ENCODE measurements at regions not wholly inside any gene's neighbourhood (a gene's known extent, or its start where the extent isn't known, plus 50 kb on each side); places are given as distances from the start of the nearest gene placed in this dataset.

DNA sequence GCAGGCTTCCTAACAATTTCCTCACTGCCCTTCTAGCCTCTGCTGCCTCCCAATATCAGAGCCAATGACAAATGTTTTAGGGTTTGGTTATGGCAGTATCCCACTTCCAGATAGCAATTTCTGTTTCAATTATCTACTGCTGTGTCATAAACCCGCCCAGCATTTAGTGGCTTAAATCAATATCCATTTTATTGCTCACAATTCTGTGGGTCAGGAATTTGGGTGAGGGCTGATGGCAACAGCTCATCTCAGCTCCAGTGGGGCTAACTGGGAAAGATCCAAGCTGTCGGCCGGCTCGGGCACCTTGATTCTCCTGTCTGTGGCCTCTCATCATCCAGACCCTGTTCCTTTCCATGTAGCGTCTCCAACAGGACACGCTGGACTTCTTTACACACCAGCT, 85.3 kb upstream of the GOLGA8J start:
- Histone ChIP-seq H3K27me3 (ENCODE audit: insufficient read depth, low read depth) (no peaks in the 10 kb centered on the region), H3K9me3 (ENCODE audit: insufficient read depth, low read depth) (no peaks in the 10 kb centered on the region), H2AFZ (no peak overlapping the region), H3F3A (ENCODE audit: insufficient read depth, low read depth) (no peaks in the 10 kb centered on the region), H3K9me2 (ENCODE audit: insufficient read depth) (no peaks in the 10 kb centered on the region), H3K36me3 (ENCODE audit: low read depth) (no peaks in the 10 kb centered on the region), H3K27ac (no peak overlapping the region), H4K20me1 (ENCODE audit: insufficient read depth) (no peaks in the 10 kb centered on the region), H3K4me1 (replicated peaks; ENCODE audit: insufficient read depth) (no peaks in the 10 kb centered on the region), H3K79me2 (ENCODE audit: low read depth) (no peaks in the 10 kb centered on the region), H3K4me3 (no peak overlapping the region), H3K4me2 (no peak overlapping the region)
- intact Hi-C loops (cut with micrococcal nuclease; ENCODE audit: unreplicated experiment), result no loop called here
- no peak for DNase-seq
- TF ChIP-seq CTCF (conservative IDR thresholded peaks at IDR 0.05) (no peak), EZH2 (IDR thresholded peaks at IDR 0.05; ENCODE audit: low read depth) (no peak)
- no TSS peak for BruUV-seq (replicated peaks)
- CTCF ChIA-PET, result no interaction called here
- POLR2A ChIA-PET (ENCODE audit: unreplicated experiment), result no interaction called here

DNA sequence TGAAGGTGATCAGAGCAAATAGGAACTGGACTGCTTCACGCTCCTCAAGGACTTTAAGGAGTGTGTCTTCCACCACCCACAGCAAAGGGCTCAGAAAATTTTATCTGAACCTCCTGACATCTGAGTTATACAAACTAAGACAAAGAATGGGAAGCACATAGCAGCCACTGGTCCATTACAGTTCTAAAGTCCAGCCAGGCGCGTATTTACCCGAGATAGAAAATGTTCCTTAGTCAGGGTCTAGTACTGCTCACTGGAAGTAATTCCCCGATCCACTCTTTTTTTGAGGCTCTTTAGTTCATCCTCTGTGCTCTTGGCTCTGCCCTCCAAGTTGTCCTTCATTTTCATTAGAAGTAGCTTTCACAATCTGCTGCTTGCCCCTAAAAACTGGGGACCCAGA, 88.5 kb upstream of the GOLGA8J start:
- H3F3A ChIP-seq (ENCODE audit: insufficient read depth, low read depth), result no peaks in the 10 kb centered on the region
- no peaks in the 10 kb centered on the region for H4K20me1 ChIP-seq (ENCODE audit: insufficient read depth)
- H3K27ac ChIP-seq, result no peak overlapping the region
- H3K27me3 ChIP-seq (ENCODE audit: insufficient read depth, low read depth), result no peaks in the 10 kb centered on the region
- intact Hi-C loops (cut with micrococcal nuclease; ENCODE audit: unreplicated experiment), result no loop called here
- ChIA-PET CTCF (no interaction called here), POLR2A (ENCODE audit: unreplicated experiment) (no interaction called here)
- H3K4me2 ChIP-seq, result no peak overlapping the region
- no peaks in the 10 kb centered on the region for H3K79me2 ChIP-seq (ENCODE audit: low read depth)
- DNase-seq, result no peak
- no TSS peak for BruUV-seq (replicated peaks)
- H3K4me1 ChIP-seq (replicated peaks; ENCODE audit: insufficient read depth), result no peaks in the 10 kb centered on the region
- no peaks in the 10 kb centered on the region for H3K9me3 ChIP-seq (ENCODE audit: insufficient read depth, low read depth)
- H3K4me3 ChIP-seq, result no peak overlapping the region
- no peak overlapping the region for H2AFZ ChIP-seq
- H3K36me3 ChIP-seq (ENCODE audit: low read depth), result no peaks in the 10 kb centered on the region
- H3K9me2 ChIP-seq (ENCODE audit: insufficient read depth), result no peaks in the 10 kb centered on the region
- TF ChIP-seq CTCF (conservative IDR thresholded peaks at IDR 0.05) (no peak), EZH2 (IDR thresholded peaks at IDR 0.05; ENCODE audit: low read depth) (no peak)

DNA sequence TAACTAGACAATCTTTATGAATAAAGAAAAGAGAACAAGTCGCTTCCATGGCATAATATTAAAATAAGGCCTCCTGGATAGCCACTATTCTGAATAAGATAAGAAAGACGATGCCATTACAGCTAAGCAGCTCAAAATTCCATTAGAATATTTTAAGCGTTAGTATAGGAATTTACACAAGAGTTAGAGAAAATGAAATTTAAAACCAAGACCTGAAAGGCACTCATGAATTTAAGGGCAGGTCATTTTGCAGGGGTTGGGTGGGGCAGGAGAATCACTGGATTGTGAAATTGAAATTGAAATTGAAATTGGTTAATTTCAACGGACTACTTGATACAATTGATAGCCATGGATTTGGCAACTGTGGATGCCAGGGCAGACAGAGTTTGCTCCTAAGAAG, 91.8 kb upstream of the GOLGA8J start:
- CTCF ChIA-PET, result no interaction called here
- Histone ChIP-seq H3K4me3 (no peak overlapping the region), H3K9me3 (ENCODE audit: insufficient read depth, low read depth) (no peaks in the 10 kb centered on the region), H4K20me1 (ENCODE audit: insufficient read depth) (no peaks in the 10 kb centered on the region), H2AFZ (no peak overlapping the region), H3K27me3 (ENCODE audit: insufficient read depth, low read depth) (no peaks in the 10 kb centered on the region), H3K79me2 (ENCODE audit: low read depth) (no peaks in the 10 kb centered on the region), H3K27ac (no peak overlapping the region), H3K4me2 (no peak overlapping the region), H3K36me3 (ENCODE audit: low read depth) (no peaks in the 10 kb centered on the region), H3K9me2 (ENCODE audit: insufficient read depth) (no peaks in the 10 kb centered on the region), H3K4me1 (replicated peaks; ENCODE audit: insufficient read depth) (no peaks in the 10 kb centered on the region), H3F3A (ENCODE audit: insufficient read depth, low read depth) (no peaks in the 10 kb centered on the region)
- intact Hi-C loops (cut with micrococcal nuclease; ENCODE audit: unreplicated experiment), result no loop called here
- TF ChIP-seq EZH2 (IDR thresholded peaks at IDR 0.05; ENCODE audit: low read depth) (no peak), CTCF (conservative IDR thresholded peaks at IDR 0.05) (no peak)
- POLR2A ChIA-PET (ENCODE audit: unreplicated experiment), result no interaction called here
- no peak for DNase-seq
- BruUV-seq (replicated peaks), result no TSS peak
